ENCODE measurements at regions not wholly inside any gene's neighbourhood (a gene's known extent, or its start where the extent isn't known, plus 50 kb on each side); places are given as distances from the start of the nearest gene placed in this dataset.
"Not testable (repeated sequence)": the region's sequence is repeated elsewhere in the genome, so short reads cannot be mapped to it uniquely, and the experiment has no call there.

GRCh38 chr15:92751528-92751927, 96.0 kb upstream of the FAM174B start:
- Histone ChIP-seq H3K9me3 (ENCODE audit: insufficient read depth, low read length) (no peaks in the 10 kb centered on the region), H3K36me3 (ENCODE audit: low read length) (no peaks in the 10 kb centered on the region), H3K9me2 (replicated peaks; ENCODE audit: insufficient read depth, low read length) (no peaks in the 10 kb centered on the region), H3K27me3 (ENCODE audit: low read length) (no peaks in the 10 kb centered on the region), H3K4me3 (ENCODE audit: insufficient read depth, low read length, poor library complexity, severe bottlenecking) (no peak overlapping the region), H2AFZ (ENCODE audit: low read depth, low read length, severe bottlenecking) (no peak overlapping the region), H3K9ac (ENCODE audit: low read length) (no peak overlapping the region), H3K79me2 (ENCODE audit: insufficient read depth, low read length) (no peaks in the 10 kb centered on the region), H4K20me1 (ENCODE audit: low read depth, low read length) (no peaks in the 10 kb centered on the region), H3K4me2 (ENCODE audit: low read depth, low read length, poor library complexity, severe bottlenecking) (no peak overlapping the region), H3F3A (ENCODE audit: insufficient read depth) (no peaks in the 10 kb centered on the region), H3K27ac (ENCODE audit: low read depth, low read length) (no peak overlapping the region)
- no peak for TF ChIP-seq EZH2phosphoT487 (conservative IDR thresholded peaks at IDR 0.05; ENCODE audit: low read length)
- TF ChIP-seq CTCF (IDR thresholded peaks at IDR 0.05; ENCODE audit: insufficient read depth, low read length, poor library complexity, severe bottlenecking): no peak

GRCh38 chr15:92753591-92753990, 98.0 kb upstream of the FAM174B start:
- no peaks in the 10 kb centered on the region for H3K79me2 ChIP-seq (ENCODE audit: insufficient read depth, low read length)
- no peak overlapping the region for H3K9ac ChIP-seq (ENCODE audit: low read length)
- no peak overlapping the region for H3K27ac ChIP-seq (ENCODE audit: low read depth, low read length)
- H3K9me2 ChIP-seq (replicated peaks; ENCODE audit: insufficient read depth, low read length): no peaks in the 10 kb centered on the region
- H3K27me3 ChIP-seq (ENCODE audit: low read length): no peaks in the 10 kb centered on the region
- no peak overlapping the region for H3K4me3 ChIP-seq (ENCODE audit: insufficient read depth, low read length, poor library complexity, severe bottlenecking)
- H3K36me3 ChIP-seq (ENCODE audit: low read length): no peaks in the 10 kb centered on the region
- no peaks in the 10 kb centered on the region for H4K20me1 ChIP-seq (ENCODE audit: low read depth, low read length)
- no peak overlapping the region for H2AFZ ChIP-seq (ENCODE audit: low read depth, low read length, severe bottlenecking)
- no peak for TF ChIP-seq EZH2phosphoT487 (conservative IDR thresholded peaks at IDR 0.05; ENCODE audit: low read length)
- TF ChIP-seq CTCF (IDR thresholded peaks at IDR 0.05; ENCODE audit: insufficient read depth, low read length, poor library complexity, severe bottlenecking): no peak
- no peaks in the 10 kb centered on the region for H3K9me3 ChIP-seq (ENCODE audit: insufficient read depth, low read length)
- no peaks in the 10 kb centered on the region for H3F3A ChIP-seq (ENCODE audit: insufficient read depth)
- no peak overlapping the region for H3K4me2 ChIP-seq (ENCODE audit: low read depth, low read length, poor library complexity, severe bottlenecking)

- Histone ChIP-seq H3K4me2 (ENCODE audit: low read depth, low read length, poor library complexity, severe bottlenecking) (no peak overlapping the region), H3F3A (ENCODE audit: insufficient read depth) (no peaks in the 10 kb centered on the region), H3K27ac (ENCODE audit: low read depth, low read length) (no peak overlapping the region), H2AFZ (ENCODE audit: low read depth, low read length, severe bottlenecking) (no peak overlapping the region), H3K9me2 (replicated peaks; ENCODE audit: insufficient read depth, low read length) (no peaks in the 10 kb centered on the region), H3K79me2 (ENCODE audit: insufficient read depth, low read length) (no peaks in the 10 kb centered on the region), H3K36me3 (ENCODE audit: low read length) (no peaks in the 10 kb centered on the region), H4K20me1 (ENCODE audit: low read depth, low read length) (no peaks in the 10 kb centered on the region), H3K4me3 (ENCODE audit: insufficient read depth, low read length, poor library complexity, severe bottlenecking) (no peak overlapping the region), H3K27me3 (ENCODE audit: low read length) (no peaks in the 10 kb centered on the region), H3K9ac (ENCODE audit: low read length) (no peak overlapping the region), H3K9me3 (ENCODE audit: insufficient read depth, low read length) (no peaks in the 10 kb centered on the region)
- TF ChIP-seq CTCF (IDR thresholded peaks at IDR 0.05; ENCODE audit: insufficient read depth, low read length, poor library complexity, severe bottlenecking): no peak
- no peak for TF ChIP-seq EZH2phosphoT487 (conservative IDR thresholded peaks at IDR 0.05; ENCODE audit: low read length)
These were observed 107.9 kb upstream of the FAM174B start for GRCh38 chr15:92763459-92763858.

GRCh38 chr15:92768131-92768530, 112.6 kb upstream of the FAM174B start:
- H3K27ac ChIP-seq (ENCODE audit: low read depth, low read length); H3K9me2 ChIP-seq (replicated peaks; ENCODE audit: insufficient read depth, low read length); H3K9ac ChIP-seq (ENCODE audit: low read length); H3K4me3 ChIP-seq (ENCODE audit: insufficient read depth, low read length, poor library complexity, severe bottlenecking); H3F3A ChIP-seq (ENCODE audit: insufficient read depth); H3K9me3 ChIP-seq (ENCODE audit: insufficient read depth, low read length); H3K36me3 ChIP-seq (ENCODE audit: low read length); H3K4me2 ChIP-seq (ENCODE audit: low read depth, low read length, poor library complexity, severe bottlenecking); H3K27me3 ChIP-seq (ENCODE audit: low read length); H3K79me2 ChIP-seq (ENCODE audit: insufficient read depth, low read length); H2AFZ ChIP-seq (ENCODE audit: low read depth, low read length, severe bottlenecking); H4K20me1 ChIP-seq (ENCODE audit: low read depth, low read length): not testable (repeated sequence)

Measured in SU-DHL-6 (cell line).